Testis (tissue), 2 donors: ENCODE measurements at regions not wholly inside any gene's neighbourhood (a gene's known extent, or its start where the extent isn't known, plus 50 kb on each side); places are given as distances from the start of the nearest gene placed in this dataset.

Experiments used
- DNase-seq: peaks from one replicate; pipeline ENCODE4 v3.0.0-alpha.2; 2019
- H3K27ac ChIP-seq, 2 donors: fragments of 200-600 bp; sonication (generic); one replicate each; pipeline ENCODE4 v1.5.1; 2019
- H3K27me3 ChIP-seq: fragments of 200-600 bp; sonication (generic); one replicate; pipeline ENCODE4 v1.5.1; 2019
- H3K36me3 ChIP-seq: fragments of 200-600 bp; sonication (generic); one replicate; pipeline ENCODE4 v1.5.1; 2017; ENCODE audit warnings: low read depth; ENCODE audit errors: missing control alignments
- H3K4me1 ChIP-seq: fragments of 200-600 bp; sonication (generic); one replicate; pipeline ENCODE4 v1.5.1; 2019
- H3K4me3 ChIP-seq, 2 donors: fragments of 200-600 bp; sonication (generic); one replicate each; pipeline ENCODE4 v1.5.1; 2017 to 2019
- H3K9me3 ChIP-seq: fragments of 200-600 bp; sonication (generic); one replicate; pipeline ENCODE4 v1.5.1; 2017
- CTCF ChIP-seq, 3 experiments: fragments of 450-650 bp in 2 of 3; fragments of 200-600 bp in 1 of 3; sonication (generic) in 1 of 3; IDR thresholded peaks; one replicate each; pipeline ENCODE4 v1.5.1; 2016 to 2019; ENCODE audit warnings: antibody characterized with exemption in 3 of 3, mild to moderate bottlenecking in 2 of 3, moderate library complexity in 1 of 3
- POLR2A ChIP-seq: fragments of 450-650 bp; IDR thresholded peaks from one replicate; pipeline ENCODE4 v1.6.1; 2017; ENCODE audit warnings: antibody characterized with exemption, mild to moderate bottlenecking, moderate library complexity
- WGBS, 2 donors: methylation state at CpG; one replicate each; pipeline ENCODE4 v1.1.5; 2018; 5-methylcytosine and 5-hydroxymethylcytosine counted together
- intact Hi-C: fragments of 100-400 bp; cut with DNase I; formaldehyde crosslinking; loops from one replicate; pipeline ENCODE4 v1.15.1; 2023; ENCODE audit warnings: low total_unique reads

GRCh38 chrX:147847999-147848398 lies 63.7 kb upstream of the FMR1 start:
- intact Hi-C loops, result no loop called here
- no peak overlapping the region for H3K27ac ChIP-seq
- DNase-seq, result peak; percentile 25
- WGBS, 2 donors, result 18 to 54% methylated on average over 4 to 7 of the region's 7 CpGs
- TF ChIP-seq CTCF (IDR thresholded peaks at IDR 0.05) (no peak), POLR2A (no peak)
- no peaks in the 10 kb centered on the region for H3K27me3 ChIP-seq
- H3K4me3 ChIP-seq, result no peak overlapping the region
- H3K4me1 ChIP-seq, result no peaks in the 10 kb centered on the region
- H3K36me3 ChIP-seq, result no peaks in the 10 kb centered on the region
- H3K9me3 ChIP-seq, result no peaks in the 10 kb centered on the region

GRCh38 chrX:147848543-147849443 lies 62.9 kb upstream of the FMR1 start:
- TF ChIP-seq CTCF (IDR thresholded peaks at IDR 0.05) (no peak), POLR2A (no peak)
- Histone ChIP-seq H3K27ac (no peak overlapping the region), H3K4me1 (no peaks in the 10 kb centered on the region), H3K36me3 (no peaks in the 10 kb centered on the region), H3K4me3 (no peak overlapping the region), H3K27me3 (no peaks in the 10 kb centered on the region), H3K9me3 (no peaks in the 10 kb centered on the region)
- no peak for DNase-seq
- WGBS, 2 donors, result 80 to 100% methylated on average over 1 to 2 of the region's 2 CpGs
- intact Hi-C loops, result no loop called here

GRCh38 chrX:147850875-147851274 lies 60.8 kb upstream of the FMR1 start:
- no peak for TF ChIP-seq POLR2A
- TF ChIP-seq CTCF (IDR thresholded peaks at IDR 0.05), result no peak
- Histone ChIP-seq H3K36me3 (no peaks in the 10 kb centered on the region), H3K27ac (no peak overlapping the region), H3K4me1 (no peaks in the 10 kb centered on the region), H3K4me3 (no peak overlapping the region), H3K27me3 (no peaks in the 10 kb centered on the region), H3K9me3 (no peaks in the 10 kb centered on the region)
- WGBS, 2 donors, result 84 to 92% methylated on average over 3 of the region's 3 CpGs
- no peak for DNase-seq
- intact Hi-C loops, result no loop called here

GRCh38 chrX:147853701-147854100 lies 58.0 kb upstream of the FMR1 start:
- no peak for DNase-seq
- no peaks in the 10 kb centered on the region for H3K4me1 ChIP-seq
- no peaks in the 10 kb centered on the region for H3K27me3 ChIP-seq
- H3K27ac ChIP-seq, result no peak overlapping the region
- H3K9me3 ChIP-seq, result no peaks in the 10 kb centered on the region
- WGBS, 2 donors, result 96 to 100% methylated on average over 1 to 2 of the region's 2 CpGs
- TF ChIP-seq CTCF (IDR thresholded peaks at IDR 0.05), result no peak
- no peak for TF ChIP-seq POLR2A
- H3K36me3 ChIP-seq, result no peaks in the 10 kb centered on the region
- H3K4me3 ChIP-seq, result no peak overlapping the region
- intact Hi-C loops, result no loop called here

GRCh38 chrX:147859666-147860065 lies 52.1 kb upstream of the FMR1 start:
- 50% methylated on average over 2 of the region's 2 CpGs for WGBS, 2 donors

More at GRCh38 chrX:147859666-147860065, 52.1 kb upstream of the FMR1 start:
- Histone ChIP-seq H3K27ac (no peak overlapping the region), H3K9me3 (no peaks in the 10 kb centered on the region), H3K4me3 (no peak overlapping the region), H3K36me3 (no peaks in the 10 kb centered on the region), H3K4me1 (no peaks in the 10 kb centered on the region), H3K27me3 (no peaks in the 10 kb centered on the region)
- intact Hi-C loops, result no loop called here
- no peak for TF ChIP-seq CTCF (IDR thresholded peaks at IDR 0.05)
- TF ChIP-seq POLR2A, result no peak
- DNase-seq, result no peak
